ENCODE measurements at regions not wholly inside any gene's neighbourhood (a gene's known extent, or its start where the extent isn't known, plus 50 kb on each side); places are given as distances from the start of the nearest gene placed in this dataset.
A peak's percentile ranks its signal among the peaks of the same experiment; 100 is the strongest.

GRCh38 chr12:42683933-42684801, 94.6 kb upstream of the PRICKLE1 start:
- no peak for DNase-seq (ENCODE audit: low read depth)
- no peak for TF ChIP-seq CTCF (conservative IDR thresholded peaks at IDR 0.05; ENCODE audit: low read depth, low read length)
- H3K4me3 ChIP-seq (ENCODE audit: low read length), result no peak overlapping the region

- H3K4me3 ChIP-seq (ENCODE audit: low read length), result no peak overlapping the region
- TF ChIP-seq CTCF (conservative IDR thresholded peaks at IDR 0.05; ENCODE audit: low read depth, low read length), result no peak
- no peak for DNase-seq (ENCODE audit: low read depth)
Measured at GRCh38 chr12:42683266-42683665, 93.7 kb upstream of the PRICKLE1 start.

GRCh38 chr12:42679466-42679865, 89.9 kb upstream of the PRICKLE1 start:
- DNase-seq (ENCODE audit: low read depth), result peak; percentile 42
- TF ChIP-seq CTCF (conservative IDR thresholded peaks at IDR 0.05; ENCODE audit: low read depth, low read length), result no peak
- H3K4me3 ChIP-seq (ENCODE audit: low read length), result no peak overlapping the region

GRCh38 chr12:42677461-42677860, 87.9 kb upstream of the PRICKLE1 start:
- TF ChIP-seq CTCF (conservative IDR thresholded peaks at IDR 0.05; ENCODE audit: low read depth, low read length), result no peak
- no peak overlapping the region for H3K4me3 ChIP-seq (ENCODE audit: low read length)
- DNase-seq (ENCODE audit: low read depth), result peak; percentile 51

- no peak overlapping the region for H3K4me3 ChIP-seq (ENCODE audit: low read length)
- TF ChIP-seq CTCF (conservative IDR thresholded peaks at IDR 0.05; ENCODE audit: low read depth, low read length), result no peak
- DNase-seq (ENCODE audit: low read depth), result no peak
Measured at GRCh38 chr12:42673535-42673934, 84.0 kb upstream of the PRICKLE1 start.

GRCh38 chr12:42670719-42671118, 81.2 kb upstream of the PRICKLE1 start:
- H3K4me3 ChIP-seq (ENCODE audit: low read length), result no peak overlapping the region
- no peak for DNase-seq (ENCODE audit: low read depth)
- no peak for TF ChIP-seq CTCF (conservative IDR thresholded peaks at IDR 0.05; ENCODE audit: low read depth, low read length)

- DNase-seq (ENCODE audit: low read depth), result no peak
- no peak overlapping the region for H3K4me3 ChIP-seq (ENCODE audit: low read length)
- no peak for TF ChIP-seq CTCF (conservative IDR thresholded peaks at IDR 0.05; ENCODE audit: low read depth, low read length)
Measured at GRCh38 chr12:42669553-42669952, 80.0 kb upstream of the PRICKLE1 start.

Measured in retinal pigment epithelial cell (primary cell).